ENCODE measurements at regions not wholly inside any gene's neighbourhood (a gene's known extent, or its start where the extent isn't known, plus 50 kb on each side); places are given as distances from the start of the nearest gene placed in this dataset.

GRCh38 chr5:67366691-67367395 lies 170.2 kb upstream of the CD180 start:
- H3K4me3 Mint-ChIP-seq (ENCODE audit: unreplicated experiment) = no peak overlapping the region
- no peak overlapping the region for H3K27ac Mint-ChIP-seq (ENCODE audit: unreplicated experiment)
- TF ChIP-seq CTCF (IDR thresholded peaks at IDR 0.05) = no peak
- DNase-seq (ENCODE audit: extremely low spot score, unreplicated experiment) = no peak
- H3K9me3 Mint-ChIP-seq (ENCODE audit: unreplicated experiment) = no peaks in the 10 kb centered on the region
- H3K27me3 Mint-ChIP-seq (ENCODE audit: unreplicated experiment) = peaks cover 12% of the 10 kb centered on the region
- peaks cover 12% of the 10 kb centered on the region for H3K4me1 Mint-ChIP-seq (ENCODE audit: unreplicated experiment)
- H3K36me3 Mint-ChIP-seq (ENCODE audit: unreplicated experiment) = no peaks in the 10 kb centered on the region

GRCh38 chr5:67366276-67366675 lies 169.7 kb upstream of the CD180 start:
- Mint-ChIP-seq H3K4me1 (ENCODE audit: unreplicated experiment) (peaks cover 15% of the 10 kb centered on the region), H3K4me3 (ENCODE audit: unreplicated experiment) (no peak overlapping the region), H3K36me3 (ENCODE audit: unreplicated experiment) (no peaks in the 10 kb centered on the region), H3K9me3 (ENCODE audit: unreplicated experiment) (no peaks in the 10 kb centered on the region), H3K27me3 (ENCODE audit: unreplicated experiment) (peaks cover 12% of the 10 kb centered on the region), H3K27ac (ENCODE audit: unreplicated experiment) (no peak overlapping the region)
- TF ChIP-seq CTCF (IDR thresholded peaks at IDR 0.05) = no peak
- no peak for DNase-seq (ENCODE audit: extremely low spot score, unreplicated experiment)

- no peak for TF ChIP-seq CTCF (IDR thresholded peaks at IDR 0.05)
- H3K27me3 Mint-ChIP-seq (ENCODE audit: unreplicated experiment) = peaks cover 5% of the 10 kb centered on the region
- H3K27ac Mint-ChIP-seq (ENCODE audit: unreplicated experiment) = no peak overlapping the region
- no peaks in the 10 kb centered on the region for H3K36me3 Mint-ChIP-seq (ENCODE audit: unreplicated experiment)
- peaks cover 27% of the 10 kb centered on the region for H3K4me1 Mint-ChIP-seq (ENCODE audit: unreplicated experiment)
- no peak for DNase-seq (ENCODE audit: extremely low spot score, unreplicated experiment)
- H3K9me3 Mint-ChIP-seq (ENCODE audit: unreplicated experiment) = no peaks in the 10 kb centered on the region
- H3K4me3 Mint-ChIP-seq (ENCODE audit: unreplicated experiment) = no peak overlapping the region
These were observed 167.9 kb upstream of the CD180 start for GRCh38 chr5:67364381-67364970.

GRCh38 chr5:67363963-67364362 lies 167.4 kb upstream of the CD180 start:
- Mint-ChIP-seq H3K27me3 (ENCODE audit: unreplicated experiment) (peaks cover 5% of the 10 kb centered on the region), H3K27ac (ENCODE audit: unreplicated experiment) (no peak overlapping the region), H3K4me1 (ENCODE audit: unreplicated experiment) (peaks cover 30% of the 10 kb centered on the region), H3K4me3 (ENCODE audit: unreplicated experiment) (no peak overlapping the region), H3K36me3 (ENCODE audit: unreplicated experiment) (no peaks in the 10 kb centered on the region), H3K9me3 (ENCODE audit: unreplicated experiment) (no peaks in the 10 kb centered on the region)
- no peak for DNase-seq (ENCODE audit: extremely low spot score, unreplicated experiment)
- TF ChIP-seq CTCF (IDR thresholded peaks at IDR 0.05) = no peak

GRCh38 chr5:67363180-67363709 lies 166.6 kb upstream of the CD180 start:
- Mint-ChIP-seq H3K9me3 (ENCODE audit: unreplicated experiment) (no peaks in the 10 kb centered on the region), H3K4me3 (ENCODE audit: unreplicated experiment) (no peak overlapping the region), H3K36me3 (ENCODE audit: unreplicated experiment) (no peaks in the 10 kb centered on the region), H3K4me1 (ENCODE audit: unreplicated experiment) (peaks cover 37% of the 10 kb centered on the region), H3K27ac (ENCODE audit: unreplicated experiment) (no peak overlapping the region), H3K27me3 (ENCODE audit: unreplicated experiment) (peaks cover 3% of the 10 kb centered on the region)
- DNase-seq (ENCODE audit: extremely low spot score, unreplicated experiment) = no peak
- TF ChIP-seq CTCF (IDR thresholded peaks at IDR 0.05) = no peak

All from osteocyte (in vitro differentiated cells).